ENCODE measurements at regions not wholly inside any gene's neighbourhood (a gene's known extent, or its start where the extent isn't known, plus 50 kb on each side); places are given as distances from the start of the nearest gene placed in this dataset.

DNA sequence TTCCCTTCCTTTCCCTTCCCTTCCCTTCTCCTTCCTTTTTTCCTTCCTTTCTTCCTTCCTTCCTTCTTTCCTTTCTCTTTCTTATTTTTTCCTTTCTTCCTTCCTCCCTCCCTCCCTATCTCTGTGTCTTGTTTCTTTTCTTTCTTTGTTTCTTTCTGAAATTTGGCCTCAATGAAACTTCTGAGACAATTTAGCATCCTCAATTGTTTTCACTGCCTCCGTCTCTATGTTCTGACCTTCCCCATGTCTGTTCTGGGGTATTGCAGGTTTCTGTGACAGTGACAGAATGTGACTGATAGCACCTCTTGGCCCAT is 81.7 kb upstream of the PAX1 start (continued):
- TF ChIP-seq, protein P1, sequence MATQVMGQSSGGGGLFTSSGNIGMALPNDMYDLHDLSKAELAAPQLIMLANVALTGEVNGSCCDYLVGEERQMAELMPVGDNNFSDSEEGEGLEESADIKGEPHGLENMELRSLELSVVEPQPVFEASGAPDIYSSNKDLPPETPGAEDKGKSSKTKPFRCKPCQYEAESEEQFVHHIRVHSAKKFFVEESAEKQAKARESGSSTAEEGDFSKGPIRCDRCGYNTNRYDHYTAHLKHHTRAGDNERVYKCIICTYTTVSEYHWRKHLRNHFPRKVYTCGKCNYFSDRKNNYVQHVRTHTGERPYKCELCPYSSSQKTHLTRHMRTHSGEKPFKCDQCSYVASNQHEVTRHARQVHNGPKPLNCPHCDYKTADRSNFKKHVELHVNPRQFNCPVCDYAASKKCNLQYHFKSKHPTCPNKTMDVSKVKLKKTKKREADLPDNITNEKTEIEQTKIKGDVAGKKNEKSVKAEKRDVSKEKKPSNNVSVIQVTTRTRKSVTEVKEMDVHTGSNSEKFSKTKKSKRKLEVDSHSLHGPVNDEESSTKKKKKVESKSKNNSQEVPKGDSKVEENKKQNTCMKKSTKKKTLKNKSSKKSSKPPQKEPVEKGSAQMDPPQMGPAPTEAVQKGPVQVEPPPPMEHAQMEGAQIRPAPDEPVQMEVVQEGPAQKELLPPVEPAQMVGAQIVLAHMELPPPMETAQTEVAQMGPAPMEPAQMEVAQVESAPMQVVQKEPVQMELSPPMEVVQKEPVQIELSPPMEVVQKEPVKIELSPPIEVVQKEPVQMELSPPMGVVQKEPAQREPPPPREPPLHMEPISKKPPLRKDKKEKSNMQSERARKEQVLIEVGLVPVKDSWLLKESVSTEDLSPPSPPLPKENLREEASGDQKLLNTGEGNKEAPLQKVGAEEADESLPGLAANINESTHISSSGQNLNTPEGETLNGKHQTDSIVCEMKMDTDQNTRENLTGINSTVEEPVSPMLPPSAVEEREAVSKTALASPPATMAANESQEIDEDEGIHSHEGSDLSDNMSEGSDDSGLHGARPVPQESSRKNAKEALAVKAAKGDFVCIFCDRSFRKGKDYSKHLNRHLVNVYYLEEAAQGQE (IDR thresholded peaks at IDR 0.05) = no peak

DNA sequence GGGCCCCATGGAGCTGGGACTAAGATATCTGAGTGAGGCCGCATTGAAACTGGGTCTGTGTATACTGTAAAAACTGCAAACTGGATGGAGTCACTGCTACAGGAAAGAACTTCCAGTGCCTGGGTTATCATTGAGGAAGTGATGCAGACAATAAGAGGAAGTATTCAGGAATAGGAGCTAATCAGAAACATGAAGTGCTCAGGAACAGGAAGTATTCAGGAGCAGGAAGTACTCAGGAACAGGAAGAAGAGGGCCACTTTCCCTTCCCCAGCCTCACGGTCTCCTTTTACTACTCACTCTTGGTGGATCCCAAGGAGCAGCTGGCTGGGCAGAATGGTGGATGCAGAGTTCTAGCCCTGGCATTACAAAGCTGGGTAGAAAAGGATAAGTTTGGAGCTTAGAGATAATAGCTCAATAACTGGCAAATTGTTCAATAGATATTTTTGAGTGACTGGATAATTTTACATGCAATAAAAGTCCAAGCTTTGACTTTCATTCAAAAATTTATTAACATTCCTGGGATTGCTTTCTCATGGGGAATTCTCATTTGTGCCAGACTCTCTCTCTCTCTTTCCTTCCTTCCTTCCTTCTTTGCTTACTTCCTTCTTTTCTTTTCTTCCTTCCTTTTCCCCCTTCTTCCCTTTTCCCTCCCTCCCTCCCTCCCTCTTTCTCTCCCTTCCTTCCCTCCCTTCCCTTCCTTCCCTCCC is 82.2 kb upstream of the PAX1 start:
- TF ChIP-seq GABPA (IDR thresholded peaks at IDR 0.05 in 1 of 2, conservative IDR thresholded peaks at IDR 0.05 in 1 of 2) = no peak
- no peak for TF ChIP-seq HNF4A (conservative IDR thresholded peaks at IDR 0.05)
- TF ChIP-seq, protein P2, sequence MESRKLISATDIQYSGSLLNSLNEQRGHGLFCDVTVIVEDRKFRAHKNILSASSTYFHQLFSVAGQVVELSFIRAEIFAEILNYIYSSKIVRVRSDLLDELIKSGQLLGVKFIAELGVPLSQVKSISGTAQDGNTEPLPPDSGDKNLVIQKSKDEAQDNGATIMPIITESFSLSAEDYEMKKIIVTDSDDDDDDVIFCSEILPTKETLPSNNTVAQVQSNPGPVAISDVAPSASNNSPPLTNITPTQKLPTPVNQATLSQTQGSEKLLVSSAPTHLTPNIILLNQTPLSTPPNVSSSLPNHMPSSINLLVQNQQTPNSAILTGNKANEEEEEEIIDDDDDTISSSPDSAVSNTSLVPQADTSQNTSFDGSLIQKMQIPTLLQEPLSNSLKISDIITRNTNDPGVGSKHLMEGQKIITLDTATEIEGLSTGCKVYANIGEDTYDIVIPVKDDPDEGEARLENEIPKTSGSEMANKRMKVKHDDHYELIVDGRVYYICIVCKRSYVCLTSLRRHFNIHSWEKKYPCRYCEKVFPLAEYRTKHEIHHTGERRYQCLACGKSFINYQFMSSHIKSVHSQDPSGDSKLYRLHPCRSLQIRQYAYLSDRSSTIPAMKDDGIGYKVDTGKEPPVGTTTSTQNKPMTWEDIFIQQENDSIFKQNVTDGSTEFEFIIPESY (IDR thresholded peaks at IDR 0.05) = no peak
- no peak for TF ChIP-seq JUND (IDR thresholded peaks at IDR 0.05)
- TF ChIP-seq, protein P3, sequence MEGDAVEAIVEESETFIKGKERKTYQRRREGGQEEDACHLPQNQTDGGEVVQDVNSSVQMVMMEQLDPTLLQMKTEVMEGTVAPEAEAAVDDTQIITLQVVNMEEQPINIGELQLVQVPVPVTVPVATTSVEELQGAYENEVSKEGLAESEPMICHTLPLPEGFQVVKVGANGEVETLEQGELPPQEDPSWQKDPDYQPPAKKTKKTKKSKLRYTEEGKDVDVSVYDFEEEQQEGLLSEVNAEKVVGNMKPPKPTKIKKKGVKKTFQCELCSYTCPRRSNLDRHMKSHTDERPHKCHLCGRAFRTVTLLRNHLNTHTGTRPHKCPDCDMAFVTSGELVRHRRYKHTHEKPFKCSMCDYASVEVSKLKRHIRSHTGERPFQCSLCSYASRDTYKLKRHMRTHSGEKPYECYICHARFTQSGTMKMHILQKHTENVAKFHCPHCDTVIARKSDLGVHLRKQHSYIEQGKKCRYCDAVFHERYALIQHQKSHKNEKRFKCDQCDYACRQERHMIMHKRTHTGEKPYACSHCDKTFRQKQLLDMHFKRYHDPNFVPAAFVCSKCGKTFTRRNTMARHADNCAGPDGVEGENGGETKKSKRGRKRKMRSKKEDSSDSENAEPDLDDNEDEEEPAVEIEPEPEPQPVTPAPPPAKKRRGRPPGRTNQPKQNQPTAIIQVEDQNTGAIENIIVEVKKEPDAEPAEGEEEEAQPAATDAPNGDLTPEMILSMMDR (IDR thresholded peaks at IDR 0.05; ENCODE audit: low read depth, low read length, missing input control) = no peak
- no peak for TF ChIP-seq RAD21 (IDR thresholded peaks at IDR 0.05)
- TF ChIP-seq YY1 (IDR thresholded peaks at IDR 0.05) = no peak
- no peak for TF ChIP-seq TAF1 (conservative IDR thresholded peaks at IDR 0.05)
- no peak for TF ChIP-seq EGR1 (IDR thresholded peaks at IDR 0.05; ENCODE audit: low read depth in 2 of 2)
- TF ChIP-seq, protein P4, sequence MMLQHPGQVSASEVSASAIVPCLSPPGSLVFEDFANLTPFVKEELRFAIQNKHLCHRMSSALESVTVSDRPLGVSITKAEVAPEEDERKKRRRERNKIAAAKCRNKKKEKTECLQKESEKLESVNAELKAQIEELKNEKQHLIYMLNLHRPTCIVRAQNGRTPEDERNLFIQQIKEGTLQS (IDR thresholded peaks at IDR 0.05) = no peak
- no peak for TF ChIP-seq RXRA (IDR thresholded peaks at IDR 0.05)
- TF ChIP-seq NR2F2 (IDR thresholded peaks at IDR 0.05) = no peak
- TF ChIP-seq SP1 (IDR thresholded peaks at IDR 0.05) = no peak
- no peak for TF ChIP-seq FOXA1 (IDR thresholded peaks at IDR 0.05)
- TF ChIP-seq, protein P1 (IDR thresholded peaks at IDR 0.05) = no peak
- no peak for TF ChIP-seq HNF4G (IDR thresholded peaks at IDR 0.05)
- TF ChIP-seq FOXA2 (IDR thresholded peaks at IDR 0.05) = no peak
- TF ChIP-seq, protein P5, sequence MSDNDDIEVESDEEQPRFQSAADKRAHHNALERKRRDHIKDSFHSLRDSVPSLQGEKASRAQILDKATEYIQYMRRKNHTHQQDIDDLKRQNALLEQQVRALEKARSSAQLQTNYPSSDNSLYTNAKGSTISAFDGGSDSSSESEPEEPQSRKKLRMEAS (IDR thresholded peaks at IDR 0.05) = no peak
- H3K27me3 ChIP-seq (ENCODE audit: control insufficient read depth in 4 of 4, insufficient read depth in 4 of 4, low read length in 3 of 4) = no peaks in the 10 kb centered on the region
- WGBS = 68% methylated on average over 2 of the region's 2 CpGs

More for the DNA sequence above, 82.2 kb upstream of the PAX1 start:
- no peaks in the 10 kb centered on the region for H3K9me3 ChIP-seq (ENCODE audit: control insufficient read depth in 4 of 4, low read length in 3 of 4)
- no peaks in the 10 kb centered on the region for H3K4me1 ChIP-seq (ENCODE audit: control insufficient read depth in 4 of 4, insufficient read depth in 4 of 4, low read length in 3 of 4)
- no peak overlapping the region for H3K9ac ChIP-seq (ENCODE audit: low read depth in 1 of 2, low read length in 2 of 2)
- no peak overlapping the region for H3K27ac ChIP-seq (ENCODE audit: low read depth in 1 of 2, low read length in 2 of 2)
- H3K36me3 ChIP-seq (ENCODE audit: control insufficient read depth in 4 of 4, insufficient read depth in 3 of 4, low read depth in 1 of 4, low read length in 3 of 4) = no peaks in the 10 kb centered on the region
- no peak for DNase-seq (ENCODE audit: low spot score)
- H3K4me3 ChIP-seq (ENCODE audit: low read depth in 1 of 3, low read length in 3 of 3) = no peak overlapping the region
